NCI-H1694 (cell line): ENCODE measurements at regions not wholly inside any gene's neighbourhood (a gene's known extent, or its start where the extent isn't known, plus 50 kb on each side); places are given as distances from the start of the nearest gene placed in this dataset.
"Not testable (repeated sequence)": the region's sequence is repeated elsewhere in the genome, so short reads cannot be mapped to it uniquely, and the experiment has no call there.

Source experiments
- DNase-seq: peaks from one replicate; lab custom pipeline; 2025; lab: John Stamatoyannopoulos, UW

DNA sequence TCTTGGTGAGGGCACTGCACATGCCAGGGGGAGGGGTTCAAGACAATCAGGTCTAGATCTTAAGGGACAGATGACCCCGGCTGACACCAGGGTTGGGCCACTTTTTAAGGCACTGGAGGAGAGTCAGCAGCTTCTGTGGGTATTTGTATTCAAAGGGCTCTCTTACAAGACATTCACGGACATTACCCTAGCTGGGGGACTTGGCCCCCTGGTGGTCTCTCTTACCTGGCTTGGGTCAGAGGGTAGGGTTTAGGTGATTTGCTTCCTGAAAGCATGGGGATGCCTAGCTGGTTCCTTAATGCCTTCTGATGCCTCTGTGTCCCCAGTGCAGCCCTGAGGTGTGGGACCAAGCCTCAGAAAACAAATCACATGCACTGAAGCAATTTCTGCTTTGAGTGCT is 354.7 kb downstream of the CDC5L start:
- no peak for DNase-seq

DNA sequence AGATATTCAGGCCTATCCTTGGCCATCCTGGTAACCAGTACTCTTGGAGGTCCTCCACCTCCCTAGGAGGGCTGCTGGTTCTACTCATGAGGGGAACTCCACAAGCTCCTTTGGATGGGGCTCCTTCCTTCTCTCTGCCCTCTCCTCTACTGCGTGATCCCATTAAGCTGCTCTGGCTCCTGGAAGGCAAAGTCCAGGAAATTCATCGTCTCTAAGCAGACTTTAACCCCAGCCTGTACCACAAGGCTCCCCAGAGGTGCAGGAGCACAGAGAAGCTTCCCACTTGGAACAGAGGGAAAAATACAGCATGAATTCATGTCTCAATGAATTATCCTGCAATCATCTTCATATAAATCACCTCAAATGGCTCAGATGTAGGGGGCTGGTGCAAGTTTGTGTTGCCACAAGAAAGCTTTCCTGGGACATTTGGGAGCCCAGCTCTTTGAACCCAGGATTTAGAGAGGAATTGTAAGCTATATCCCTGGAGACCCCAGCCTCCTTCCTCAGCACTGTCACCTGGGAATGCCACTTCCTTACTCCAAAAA is 355.4 kb downstream of the CDC5L start:
- no peak for DNase-seq

DNA sequence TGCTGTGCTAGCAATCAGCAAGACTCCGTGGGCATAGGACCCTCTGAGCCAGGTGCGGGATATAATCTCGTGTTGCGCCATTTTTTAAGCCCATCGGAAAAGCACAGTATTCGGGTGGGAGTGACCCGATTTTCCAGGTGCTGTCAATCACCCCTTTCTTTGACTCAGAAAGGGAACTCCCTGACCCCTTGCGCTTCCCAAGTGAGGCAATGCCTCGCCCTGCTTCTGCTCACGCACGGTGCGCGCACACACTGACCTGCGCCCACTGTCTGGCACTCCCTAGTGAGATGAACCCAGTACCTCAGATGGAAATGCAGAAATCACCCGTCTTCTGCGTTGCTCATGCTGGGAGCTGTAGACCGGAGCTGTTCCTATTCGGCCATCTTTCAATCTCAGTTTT is 372.6 kb downstream of the CDC5L start:
- not testable (repeated sequence) for DNase-seq

DNA sequence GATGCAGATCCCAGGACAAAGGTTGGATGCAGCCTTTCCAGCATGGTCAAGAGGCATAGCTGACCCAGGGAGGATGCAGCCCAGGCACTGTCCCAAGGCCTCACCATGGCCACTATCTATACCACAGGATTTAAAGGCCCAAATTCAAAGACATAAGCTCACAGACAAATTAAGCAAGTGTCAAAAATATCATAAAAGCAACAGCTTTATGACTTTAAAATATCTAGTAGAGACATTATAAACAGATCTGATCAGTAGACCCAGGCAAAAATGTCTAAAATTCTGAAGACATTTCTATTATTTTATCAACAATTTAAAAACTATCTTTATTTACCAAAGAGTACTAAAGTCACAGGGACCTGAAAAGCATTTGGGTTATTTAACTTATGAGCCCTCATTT is 373.5 kb downstream of the CDC5L start:
- no peak for DNase-seq

DNA sequence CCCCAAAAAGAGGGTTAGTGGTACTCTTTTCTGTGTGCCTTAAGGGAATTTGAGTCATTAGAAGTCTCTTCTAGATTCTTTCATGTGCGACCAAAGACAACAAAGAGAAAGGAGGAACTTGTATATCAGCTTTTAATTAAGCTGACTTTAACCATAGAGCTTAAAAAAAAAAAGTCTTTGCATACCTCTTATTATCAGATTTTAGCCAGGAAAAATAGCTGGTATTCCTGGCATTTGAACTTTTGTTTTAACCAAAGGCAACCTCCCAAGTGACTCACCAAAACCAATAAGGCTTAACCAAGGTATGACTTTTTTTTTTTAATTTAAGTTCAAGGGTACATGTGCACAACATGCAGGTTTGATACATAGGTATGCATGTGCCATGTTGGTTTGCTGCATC is 375.0 kb downstream of the CDC5L start:
- no peak for DNase-seq

DNA sequence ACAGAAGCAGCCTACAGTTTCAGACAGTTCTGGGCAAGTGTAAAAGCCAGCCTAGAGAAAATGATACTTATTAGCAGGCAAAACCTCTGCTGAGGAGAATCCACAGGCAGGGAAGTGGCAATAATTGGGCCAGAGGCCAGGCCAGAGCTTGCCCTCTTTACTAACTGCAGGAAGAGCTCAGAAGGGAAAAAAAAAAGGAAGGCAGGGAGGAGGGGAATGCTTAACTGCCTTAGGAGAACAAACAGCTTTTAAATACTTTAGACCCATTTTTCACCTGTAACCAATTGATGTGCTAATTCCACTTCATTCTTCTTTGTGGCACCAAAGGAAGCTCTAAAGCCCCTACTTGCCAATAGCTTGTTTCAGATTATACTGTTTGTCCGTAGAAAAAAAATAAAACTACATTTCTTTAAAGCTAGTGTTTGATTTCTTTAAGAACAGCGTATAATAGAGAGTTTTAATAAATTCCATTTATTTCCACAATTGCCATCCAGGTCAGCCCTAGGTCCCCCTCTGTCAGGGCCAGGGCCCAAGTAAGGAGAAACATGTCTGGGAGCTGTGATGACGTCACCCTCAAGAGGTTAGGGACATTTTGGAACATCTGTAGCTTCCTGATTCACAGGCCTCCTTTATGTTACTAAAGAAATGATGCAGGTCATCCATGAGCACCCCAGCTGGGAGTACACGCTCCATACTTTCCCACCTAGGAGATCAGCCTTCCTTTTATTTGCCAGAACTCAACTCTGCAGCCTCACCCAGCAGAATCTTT is 384.3 kb downstream of the CDC5L start:
- no peak for DNase-seq

DNA sequence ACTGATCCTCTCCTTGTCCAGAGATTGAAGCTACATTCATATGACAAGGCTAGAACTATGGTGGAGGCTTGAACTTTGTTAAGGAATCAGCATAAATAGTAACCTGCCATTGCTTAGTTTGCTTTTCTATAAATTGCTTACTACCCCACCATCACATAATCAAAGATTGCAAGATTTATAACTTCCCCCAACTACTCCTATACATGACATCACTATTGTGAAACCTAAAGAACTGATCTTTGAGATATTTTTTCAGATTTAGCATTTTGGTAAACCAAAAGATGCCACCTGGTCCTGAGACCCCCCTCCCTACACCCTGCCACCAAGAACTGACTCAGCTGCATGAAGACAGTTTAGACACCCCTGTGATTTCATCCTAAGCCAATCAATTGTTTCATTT is 385.3 kb downstream of the CDC5L start:
- no peak for DNase-seq

DNA sequence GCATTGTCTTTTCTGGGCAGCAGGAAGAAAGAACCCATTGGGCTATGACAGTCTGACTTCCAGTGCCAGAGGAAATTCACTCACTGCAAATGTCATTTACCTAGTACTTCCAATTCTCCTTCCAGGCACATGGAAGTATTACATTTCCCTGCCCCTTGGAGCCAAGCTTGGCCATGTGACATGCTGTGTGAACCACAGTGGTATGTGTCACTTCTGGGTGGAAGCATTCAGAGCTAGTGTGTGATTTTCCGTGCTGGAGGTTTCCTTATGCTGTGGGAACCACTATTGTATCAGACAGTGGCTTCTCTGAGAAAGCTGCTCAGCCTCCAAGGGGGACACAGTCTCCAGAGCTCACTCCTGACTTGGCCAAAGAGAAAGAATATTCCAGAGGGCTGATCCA is 387.6 kb downstream of the CDC5L start:
- DNase-seq, result no peak

DNA sequence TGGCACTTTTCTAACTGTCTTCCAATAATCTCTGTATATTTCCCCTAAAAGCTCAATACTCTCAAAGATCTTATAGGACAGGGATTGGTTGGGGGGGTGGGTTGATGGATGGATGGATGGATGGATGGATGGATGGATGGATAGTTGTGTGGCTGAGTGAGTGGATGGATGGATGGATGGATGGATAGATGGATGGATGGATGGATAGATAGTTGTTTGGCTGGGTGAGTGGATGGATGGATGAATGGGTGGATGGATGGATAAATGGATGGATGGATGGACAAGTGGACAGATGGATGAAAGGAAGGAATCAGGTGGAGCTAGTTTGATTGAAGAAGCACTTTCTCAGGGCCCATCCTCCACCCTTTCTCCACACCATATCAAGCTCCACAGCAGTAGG is 388.8 kb downstream of the CDC5L start:
- no peak for DNase-seq

DNA sequence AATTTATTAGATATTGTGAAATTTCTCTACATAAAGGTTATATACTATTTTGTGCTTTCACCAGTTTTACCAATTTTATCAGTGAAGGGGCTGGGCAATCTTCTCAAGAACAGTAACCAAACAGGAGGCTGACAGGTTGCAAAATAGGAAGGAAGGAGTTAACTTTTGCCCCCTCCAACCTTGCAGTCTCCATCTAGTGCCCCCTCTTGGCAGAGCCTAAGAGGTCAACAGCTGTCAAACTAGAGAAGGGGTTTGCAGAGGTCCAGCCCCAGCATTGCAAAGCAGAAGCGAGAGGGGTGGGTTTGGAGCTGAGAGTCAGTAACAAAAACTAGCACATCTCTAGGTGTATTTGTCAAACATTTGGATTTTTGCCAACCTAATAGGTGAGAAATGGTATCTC is 391.0 kb downstream of the CDC5L start:
- no peak for DNase-seq
